Stimulated activated naive CD8-positive, alpha-beta T cell treated with anti-CD3 and anti-CD28 coated beads, Interleukin-15, Interleukin-2, amounts not matched to agents 100 ng/mL and 50 ng/mL, for 24 hours (primary cell): ENCODE measurements at regions not wholly inside any gene's neighbourhood (a gene's known extent, or its start where the extent isn't known, plus 50 kb on each side); places are given as distances from the start of the nearest gene placed in this dataset.

ENCODE experiments used
- H3K27ac Mint-ChIP-seq: one replicate; pipeline ENCODE4 v1.8.0; 2021; ENCODE audit warnings: mild to moderate bottlenecking, mixed read lengths
- H3K27me3 Mint-ChIP-seq: one replicate; pipeline ENCODE4 v1.8.0; 2021; ENCODE audit warnings: mixed read lengths
- H3K36me3 Mint-ChIP-seq: one replicate; pipeline ENCODE4 v1.8.0; 2021; ENCODE audit warnings: low read depth, mixed read lengths
- H3K4me1 Mint-ChIP-seq: one replicate; pipeline ENCODE4 v1.8.0; 2021; ENCODE audit warnings: low read depth, mixed read lengths
- H3K4me3 Mint-ChIP-seq: one replicate; pipeline ENCODE4 v1.8.0; 2021; ENCODE audit warnings: mild to moderate bottlenecking, mixed read lengths
- H3K9me3 Mint-ChIP-seq: one replicate; pipeline ENCODE4 v1.8.0; 2021; ENCODE audit warnings: mixed read lengths

- H3K36me3 Mint-ChIP-seq: no peaks in the 10 kb centered on the region
- H3K27ac Mint-ChIP-seq: no peak overlapping the region
- H3K4me3 Mint-ChIP-seq: no peak overlapping the region
- peaks cover 4% of the 10 kb centered on the region for H3K27me3 Mint-ChIP-seq
- H3K4me1 Mint-ChIP-seq: no peaks in the 10 kb centered on the region
- peaks cover 3% of the 10 kb centered on the region for H3K9me3 Mint-ChIP-seq
Observed at GRCh38 chr2:104340879-104341828, 512.8 kb upstream of the POU3F3 start.

- H3K27ac Mint-ChIP-seq: no peak overlapping the region
- no peaks in the 10 kb centered on the region for H3K4me1 Mint-ChIP-seq
- H3K4me3 Mint-ChIP-seq: no peak overlapping the region
- peaks cover 4% of the 10 kb centered on the region for H3K27me3 Mint-ChIP-seq
- H3K9me3 Mint-ChIP-seq: no peaks in the 10 kb centered on the region
- H3K36me3 Mint-ChIP-seq: no peaks in the 10 kb centered on the region
Observed at GRCh38 chr2:104344306-104344705, 509.6 kb upstream of the POU3F3 start.

DNA sequence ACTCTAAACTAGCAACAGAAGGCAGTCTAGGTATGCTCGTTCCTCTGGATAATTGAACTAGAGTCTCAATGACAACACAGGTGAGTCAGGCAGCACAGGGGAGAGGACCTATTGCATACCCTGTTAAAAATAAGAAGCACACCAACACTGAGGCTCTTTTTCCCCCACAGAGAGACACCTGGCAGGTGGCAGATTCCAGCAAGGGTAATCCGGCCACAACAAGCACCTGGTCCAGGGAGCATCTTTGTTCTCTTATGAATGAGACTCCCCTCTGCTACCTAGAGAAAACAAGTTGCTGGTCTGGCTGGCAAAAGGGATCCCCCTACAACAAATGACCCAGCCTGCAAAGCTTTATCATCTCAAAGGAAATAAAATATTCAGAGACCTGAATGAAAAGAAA is 508.9 kb upstream of the POU3F3 start:
- no peaks in the 10 kb centered on the region for H3K36me3 Mint-ChIP-seq
- peaks cover 4% of the 10 kb centered on the region for H3K27me3 Mint-ChIP-seq
- no peaks in the 10 kb centered on the region for H3K4me1 Mint-ChIP-seq
- H3K27ac Mint-ChIP-seq: no peak overlapping the region
- H3K4me3 Mint-ChIP-seq: no peak overlapping the region
- no peaks in the 10 kb centered on the region for H3K9me3 Mint-ChIP-seq

DNA sequence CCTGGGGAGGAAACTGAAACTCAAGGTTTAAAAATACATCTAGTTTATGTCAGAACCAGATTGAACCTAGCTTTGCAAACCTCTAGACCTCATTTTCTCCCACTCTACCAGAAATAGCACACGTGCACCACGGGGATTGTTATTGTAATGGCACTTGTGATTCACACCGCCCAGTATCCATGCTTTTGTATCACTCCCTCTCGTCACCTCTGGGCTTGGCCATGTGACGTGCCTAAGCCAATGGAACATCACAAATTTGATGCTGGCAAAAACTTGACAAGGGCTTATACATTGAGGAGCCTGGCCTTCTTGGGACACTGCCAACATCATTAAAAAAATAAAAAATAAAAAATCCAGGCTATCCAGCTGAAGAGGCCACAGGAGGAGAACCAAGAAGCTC is 495.8 kb upstream of the POU3F3 start:
- H3K4me1 Mint-ChIP-seq: no peaks in the 10 kb centered on the region
- H3K36me3 Mint-ChIP-seq: no peaks in the 10 kb centered on the region
- no peak overlapping the region for H3K4me3 Mint-ChIP-seq
- no peaks in the 10 kb centered on the region for H3K9me3 Mint-ChIP-seq
- H3K27ac Mint-ChIP-seq: no peak overlapping the region
- H3K27me3 Mint-ChIP-seq: peaks cover 3% of the 10 kb centered on the region

GRCh38 chr2:104361414-104361813 is 492.5 kb upstream of the POU3F3 start:
- no peaks in the 10 kb centered on the region for H3K36me3 Mint-ChIP-seq
- H3K27ac Mint-ChIP-seq: no peak overlapping the region
- no peak overlapping the region for H3K4me3 Mint-ChIP-seq
- no peaks in the 10 kb centered on the region for H3K9me3 Mint-ChIP-seq
- H3K4me1 Mint-ChIP-seq: no peaks in the 10 kb centered on the region
- H3K27me3 Mint-ChIP-seq: peaks cover 13% of the 10 kb centered on the region

GRCh38 chr2:104368089-104368488 is 485.8 kb upstream of the POU3F3 start:
- H3K9me3 Mint-ChIP-seq: no peaks in the 10 kb centered on the region
- peaks cover 9% of the 10 kb centered on the region for H3K27me3 Mint-ChIP-seq
- H3K36me3 Mint-ChIP-seq: no peaks in the 10 kb centered on the region
- no peak overlapping the region for H3K4me3 Mint-ChIP-seq
- no peak overlapping the region for H3K27ac Mint-ChIP-seq
- H3K4me1 Mint-ChIP-seq: no peaks in the 10 kb centered on the region

- Mint-ChIP-seq H3K27me3 (peaks cover under 1% of the 10 kb centered on the region), H3K4me1 (no peaks in the 10 kb centered on the region)
Observed at GRCh38 chr2:104371087-104371781, 482.7 kb upstream of the POU3F3 start.

GRCh38 chr2:104375206-104375605 is 478.7 kb upstream of the POU3F3 start:
- H3K27ac Mint-ChIP-seq: no peak overlapping the region
- H3K27me3 Mint-ChIP-seq: no peaks in the 10 kb centered on the region
- no peak overlapping the region for H3K4me3 Mint-ChIP-seq
- peaks cover 5% of the 10 kb centered on the region for H3K4me1 Mint-ChIP-seq
- no peaks in the 10 kb centered on the region for H3K36me3 Mint-ChIP-seq
- no peaks in the 10 kb centered on the region for H3K9me3 Mint-ChIP-seq

More at GRCh38 chr2:104371087-104371781, 482.7 kb upstream of the POU3F3 start:
- Mint-ChIP-seq H3K9me3 (no peaks in the 10 kb centered on the region), H3K4me3 (no peak overlapping the region), H3K36me3 (no peaks in the 10 kb centered on the region), H3K27ac (no peak overlapping the region)

- no peaks in the 10 kb centered on the region for H3K9me3 Mint-ChIP-seq
- H3K27me3 Mint-ChIP-seq: no peaks in the 10 kb centered on the region
- peak overlapping the region; percentile 73 for H3K27ac Mint-ChIP-seq
- H3K4me3 Mint-ChIP-seq: peak overlapping the region; percentile 73
- peaks cover 5% of the 10 kb centered on the region for H3K4me1 Mint-ChIP-seq
- H3K36me3 Mint-ChIP-seq: no peaks in the 10 kb centered on the region
Observed at GRCh38 chr2:104378853-104379374, 475.0 kb upstream of the POU3F3 start.

GRCh38 chr2:104384961-104385360 is 469.0 kb upstream of the POU3F3 start:
- no peaks in the 10 kb centered on the region for H3K36me3 Mint-ChIP-seq
- H3K27ac Mint-ChIP-seq: no peak overlapping the region
- H3K27me3 Mint-ChIP-seq: peaks cover 7% of the 10 kb centered on the region
- no peaks in the 10 kb centered on the region for H3K4me1 Mint-ChIP-seq
- H3K4me3 Mint-ChIP-seq: no peak overlapping the region
- peaks cover 4% of the 10 kb centered on the region for H3K9me3 Mint-ChIP-seq

GRCh38 chr2:104385743-104386142 is 468.2 kb upstream of the POU3F3 start:
- Mint-ChIP-seq H3K4me3 (no peak overlapping the region), H3K27me3 (peaks cover 7% of the 10 kb centered on the region), H3K4me1 (no peaks in the 10 kb centered on the region), H3K27ac (no peak overlapping the region), H3K36me3 (no peaks in the 10 kb centered on the region), H3K9me3 (peaks cover 4% of the 10 kb centered on the region)

DNA sequence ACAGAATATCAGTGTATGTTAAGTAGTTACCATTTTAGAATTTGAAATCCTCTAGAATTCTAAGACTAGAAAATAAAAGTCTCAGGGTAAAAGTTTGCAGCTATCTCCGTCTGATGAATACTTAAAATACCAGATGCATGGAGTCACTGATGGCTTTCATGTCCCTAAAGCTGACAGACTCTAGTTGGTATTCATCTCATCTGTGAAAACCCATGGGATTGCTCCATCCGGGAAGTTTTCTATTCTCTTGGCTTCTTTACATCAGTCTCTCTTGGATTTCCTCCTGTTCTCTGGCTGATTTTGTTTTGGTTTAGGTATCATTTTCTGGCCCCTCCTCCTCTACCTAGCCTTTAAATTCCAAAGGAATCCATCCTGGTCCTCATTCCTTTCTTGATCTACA is 465.6 kb upstream of the POU3F3 start:
- Mint-ChIP-seq H3K4me3 (no peak overlapping the region), H3K4me1 (no peaks in the 10 kb centered on the region), H3K27ac (no peak overlapping the region), H3K27me3 (peaks cover 7% of the 10 kb centered on the region), H3K9me3 (peaks cover 4% of the 10 kb centered on the region), H3K36me3 (no peaks in the 10 kb centered on the region)

GRCh38 chr2:104402825-104403224 is 451.1 kb upstream of the POU3F3 start:
- Mint-ChIP-seq H3K4me3 (no peak overlapping the region), H3K27ac (no peak overlapping the region), H3K36me3 (no peaks in the 10 kb centered on the region), H3K4me1 (no peaks in the 10 kb centered on the region), H3K27me3 (peaks cover 3% of the 10 kb centered on the region), H3K9me3 (no peaks in the 10 kb centered on the region)

DNA sequence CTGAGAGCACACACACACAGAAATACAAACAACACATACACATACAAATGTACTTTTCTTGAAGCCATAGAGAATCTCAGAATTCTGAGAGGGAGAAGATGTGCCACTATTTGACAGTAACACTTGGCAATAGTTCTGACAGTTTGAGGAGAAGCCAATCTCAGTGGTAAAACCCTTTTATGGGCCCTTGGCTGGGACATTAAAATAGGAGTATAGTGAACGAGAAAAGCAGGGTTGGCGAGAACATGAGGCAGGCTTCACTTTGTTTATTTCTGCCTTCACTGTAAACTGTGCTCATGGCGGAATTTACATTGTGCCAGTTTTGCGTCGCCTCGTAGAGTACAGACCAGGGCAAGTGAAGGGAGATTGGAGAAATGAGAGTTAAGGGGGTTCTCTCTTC is 449.4 kb upstream of the POU3F3 start:
- Mint-ChIP-seq H3K9me3 (no peaks in the 10 kb centered on the region), H3K27me3 (peaks cover 3% of the 10 kb centered on the region), H3K27ac (no peak overlapping the region), H3K36me3 (no peaks in the 10 kb centered on the region), H3K4me1 (no peaks in the 10 kb centered on the region), H3K4me3 (no peak overlapping the region)

- H3K27me3 Mint-ChIP-seq: peaks cover 6% of the 10 kb centered on the region
- H3K4me1 Mint-ChIP-seq: no peaks in the 10 kb centered on the region
- no peak overlapping the region for H3K4me3 Mint-ChIP-seq
- no peaks in the 10 kb centered on the region for H3K9me3 Mint-ChIP-seq
- H3K36me3 Mint-ChIP-seq: no peaks in the 10 kb centered on the region
- no peak overlapping the region for H3K27ac Mint-ChIP-seq
Observed at GRCh38 chr2:104405623-104406022, 448.3 kb upstream of the POU3F3 start.
